SK-N-MC (cell line): ENCODE measurements at regions not wholly inside any gene's neighbourhood (a gene's known extent, or its start where the extent isn't known, plus 50 kb on each side); places are given as distances from the start of the nearest gene placed in this dataset.

Experiments used
- EZH2 ChIP-seq: fragments of 200-600 bp; sonication (generic); IDR thresholded peaks from one replicate; pipeline ENCODE4 v1.6.1; 2017; ENCODE audit warnings: antibody characterized with exemption
- POLR2AphosphoS5 ChIP-seq: IDR thresholded peaks from 2 replicates; pipeline ENCODE4 v1.6.1; 2012; ENCODE audit warnings: mild to moderate bottlenecking, low read depth, low read length, borderline replicate concordance

GRCh38 chr3:117509858-117510257 is 800.3 kb downstream of the TUSC7 start:
- no peak for TF ChIP-seq EZH2
- no peak for TF ChIP-seq POLR2AphosphoS5
